Osteoblast (primary cell): ENCODE measurements at regions not wholly inside any gene's neighbourhood (a gene's known extent, or its start where the extent isn't known, plus 50 kb on each side); places are given as distances from the start of the nearest gene placed in this dataset.

ENCODE experiments used
- DNase-seq: peaks from one replicate; pipeline ENCODE4 v3.0.0; 2011; ENCODE audit warnings: low spot score, mixed read lengths; ENCODE audit not compliant: insufficient read length; ENCODE audit errors: missing footprints
- H2AFZ ChIP-seq: 2 replicates; pipeline ENCODE4 v1.6.0; 2011; ENCODE audit warnings: mild to moderate bottlenecking, low read length
- H3K27ac ChIP-seq: 2 replicates; pipeline ENCODE4 v1.5.1; 2011; ENCODE audit warnings: mild to moderate bottlenecking, low read depth, low read length, moderate library complexity
- H3K27me3 ChIP-seq: 2 replicates; pipeline ENCODE4 v1.6.0; 2012; ENCODE audit warnings: mild to moderate bottlenecking, control low read depth, inconsistent platforms, low read length, moderate library complexity; ENCODE audit not compliant: insufficient read depth
- H3K36me3 ChIP-seq: 2 replicates; pipeline ENCODE4 v1.5.1; 2011; ENCODE audit warnings: mild to moderate bottlenecking, low read length, control low read depth, moderate library complexity; ENCODE audit not compliant: insufficient read depth
- H3K4me1 ChIP-seq: 2 replicates; pipeline ENCODE4 v1.5.1; 2011; ENCODE audit warnings: mild to moderate bottlenecking, low read length, control low read depth, moderate library complexity; ENCODE audit not compliant: insufficient read depth
- H3K4me2 ChIP-seq: 2 replicates; pipeline ENCODE4 v1.6.0; 2011; ENCODE audit warnings: mild to moderate bottlenecking, low read length; ENCODE audit not compliant: insufficient read depth
- H3K4me3 ChIP-seq: fragments of 200-600 bp; sonication (generic); 3 replicates; pipeline ENCODE4 v1.5.1; 2012; ENCODE audit warnings: mild to moderate bottlenecking, low read length, inconsistent platforms; ENCODE audit not compliant: insufficient read depth
- H3K79me2 ChIP-seq: 2 replicates; pipeline ENCODE4 v1.6.0; 2012; ENCODE audit warnings: mild to moderate bottlenecking, low read length, control low read depth, inconsistent platforms; ENCODE audit not compliant: insufficient read depth
- H3K9me3 ChIP-seq: 2 replicates; pipeline ENCODE4 v1.5.1; 2011; ENCODE audit warnings: low read depth, low read length, control low read depth
- H4K20me1 ChIP-seq: 2 replicates; pipeline ENCODE4 v1.6.0; 2012; ENCODE audit warnings: mild to moderate bottlenecking, low read length, control low read depth; ENCODE audit not compliant: insufficient read depth
- CTCF ChIP-seq: IDR thresholded peaks from 2 replicates; pipeline ENCODE4 v1.5.1; 2011; ENCODE audit warnings: mild to moderate bottlenecking, low read depth, low read length, moderate library complexity; ENCODE audit errors: extremely low read depth

- Histone ChIP-seq H2AFZ (no peak overlapping the region), H4K20me1 (no peaks in the 10 kb centered on the region), H3K4me1 (no peaks in the 10 kb centered on the region), H3K27me3 (no peaks in the 10 kb centered on the region), H3K36me3 (no peaks in the 10 kb centered on the region), H3K9me3 (peaks cover 3% of the 10 kb centered on the region), H3K4me3 (no peak overlapping the region), H3K4me2 (no peak overlapping the region), H3K79me2 (no peaks in the 10 kb centered on the region), H3K27ac (no peak overlapping the region)
- TF ChIP-seq CTCF, result no peak
- DNase-seq, result no peak
These were observed 284.3 kb upstream of the SYT1 start for GRCh38 chr12:78580296-78580695.

- TF ChIP-seq CTCF, result peak; percentile 21
- no peak overlapping the region for H3K4me3 ChIP-seq
- no peaks in the 10 kb centered on the region for H3K4me1 ChIP-seq
- no peak overlapping the region for H3K4me2 ChIP-seq
- H3K27me3 ChIP-seq, result no peaks in the 10 kb centered on the region
- no peaks in the 10 kb centered on the region for H3K79me2 ChIP-seq
- no peak overlapping the region for H3K27ac ChIP-seq
- H3K36me3 ChIP-seq, result no peaks in the 10 kb centered on the region
- H3K9me3 ChIP-seq, result peaks cover 9% of the 10 kb centered on the region
- H4K20me1 ChIP-seq, result no peaks in the 10 kb centered on the region
- no peak for DNase-seq
- no peak overlapping the region for H2AFZ ChIP-seq
These were observed 279.9 kb upstream of the SYT1 start for GRCh38 chr12:78584695-78585094.

- no peak for DNase-seq
These were observed 279.4 kb upstream of the SYT1 start for GRCh38 chr12:78585132-78585531.

GRCh38 chr12:78586790-78587189, 277.8 kb upstream of the SYT1 start:
- Histone ChIP-seq H3K27ac (no peak overlapping the region), H4K20me1 (no peaks in the 10 kb centered on the region), H3K4me3 (no peak overlapping the region)

More at GRCh38 chr12:78585132-78585531, 279.4 kb upstream of the SYT1 start:
- no peaks in the 10 kb centered on the region for H3K27me3 ChIP-seq
- H3K9me3 ChIP-seq, result peaks cover 9% of the 10 kb centered on the region
- H3K4me2 ChIP-seq, result no peak overlapping the region
- no peak for TF ChIP-seq CTCF
- H2AFZ ChIP-seq, result no peak overlapping the region
- no peaks in the 10 kb centered on the region for H4K20me1 ChIP-seq
- no peaks in the 10 kb centered on the region for H3K36me3 ChIP-seq
- no peak overlapping the region for H3K27ac ChIP-seq
- no peak overlapping the region for H3K4me3 ChIP-seq
- no peaks in the 10 kb centered on the region for H3K4me1 ChIP-seq
- H3K79me2 ChIP-seq, result no peaks in the 10 kb centered on the region

More at GRCh38 chr12:78586790-78587189, 277.8 kb upstream of the SYT1 start:
- H3K36me3 ChIP-seq, result no peaks in the 10 kb centered on the region
- TF ChIP-seq CTCF, result no peak
- H3K4me2 ChIP-seq, result no peak overlapping the region
- no peaks in the 10 kb centered on the region for H3K79me2 ChIP-seq
- no peak overlapping the region for H2AFZ ChIP-seq
- no peaks in the 10 kb centered on the region for H3K4me1 ChIP-seq
- peaks cover 9% of the 10 kb centered on the region for H3K9me3 ChIP-seq
- H3K27me3 ChIP-seq, result no peaks in the 10 kb centered on the region
- DNase-seq, result no peak
